Astrocyte of the cerebellum (primary cell): ENCODE measurements at regions not wholly inside any gene's neighbourhood (a gene's known extent, or its start where the extent isn't known, plus 50 kb on each side); places are given as distances from the start of the nearest gene placed in this dataset.

Experiments
- DNase-seq: peaks from one replicate; pipeline ENCODE4 v3.0.0-alpha.2; 2011; ENCODE audit warnings: low read depth
- H3K4me3 ChIP-seq: 2 replicates; pipeline ENCODE4 v1.5.1; 2011; ENCODE audit warnings: mild to moderate bottlenecking, low read depth, low read length, moderate library complexity
- in situ Hi-C: cut with HindIII; loops from 2 replicates; pipeline ENCODE4 v1.10.0; 2017; ENCODE audit warnings: low sequenced_read_pairs
- TF ChIP-seq, protein P1 (sequence below): IDR thresholded peaks from 2 replicates; pipeline ENCODE4 v1.5.1; 2012; ENCODE audit warnings: low read length, low read depth, moderate library complexity, mild to moderate bottlenecking; ENCODE audit errors: missing control alignments

DNA sequence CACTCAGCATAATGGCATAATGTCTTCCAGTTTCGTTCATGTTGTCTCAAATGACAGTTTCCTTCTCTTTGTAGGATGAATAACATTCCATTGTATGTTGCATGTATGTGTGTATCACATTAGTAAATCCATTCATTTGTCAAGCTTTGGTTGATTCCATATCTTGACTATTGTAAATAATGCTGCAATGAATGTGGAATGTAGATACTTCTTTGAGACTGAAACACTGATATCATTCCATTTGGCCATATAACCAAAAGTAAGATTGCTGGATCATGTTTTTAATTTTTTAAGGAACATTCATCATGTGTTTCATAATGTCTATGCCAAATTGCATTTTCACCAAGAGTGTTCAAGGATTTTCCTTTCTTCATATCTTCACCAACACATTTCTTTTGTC, 1711.4 kb upstream of the PIK3C3 start:
- H3K4me3 ChIP-seq, result no peak overlapping the region
- TF ChIP-seq, protein P1, sequence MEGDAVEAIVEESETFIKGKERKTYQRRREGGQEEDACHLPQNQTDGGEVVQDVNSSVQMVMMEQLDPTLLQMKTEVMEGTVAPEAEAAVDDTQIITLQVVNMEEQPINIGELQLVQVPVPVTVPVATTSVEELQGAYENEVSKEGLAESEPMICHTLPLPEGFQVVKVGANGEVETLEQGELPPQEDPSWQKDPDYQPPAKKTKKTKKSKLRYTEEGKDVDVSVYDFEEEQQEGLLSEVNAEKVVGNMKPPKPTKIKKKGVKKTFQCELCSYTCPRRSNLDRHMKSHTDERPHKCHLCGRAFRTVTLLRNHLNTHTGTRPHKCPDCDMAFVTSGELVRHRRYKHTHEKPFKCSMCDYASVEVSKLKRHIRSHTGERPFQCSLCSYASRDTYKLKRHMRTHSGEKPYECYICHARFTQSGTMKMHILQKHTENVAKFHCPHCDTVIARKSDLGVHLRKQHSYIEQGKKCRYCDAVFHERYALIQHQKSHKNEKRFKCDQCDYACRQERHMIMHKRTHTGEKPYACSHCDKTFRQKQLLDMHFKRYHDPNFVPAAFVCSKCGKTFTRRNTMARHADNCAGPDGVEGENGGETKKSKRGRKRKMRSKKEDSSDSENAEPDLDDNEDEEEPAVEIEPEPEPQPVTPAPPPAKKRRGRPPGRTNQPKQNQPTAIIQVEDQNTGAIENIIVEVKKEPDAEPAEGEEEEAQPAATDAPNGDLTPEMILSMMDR, result no peak
- in situ Hi-C loops, result no loop called here
- DNase-seq, result no peak

DNA sequence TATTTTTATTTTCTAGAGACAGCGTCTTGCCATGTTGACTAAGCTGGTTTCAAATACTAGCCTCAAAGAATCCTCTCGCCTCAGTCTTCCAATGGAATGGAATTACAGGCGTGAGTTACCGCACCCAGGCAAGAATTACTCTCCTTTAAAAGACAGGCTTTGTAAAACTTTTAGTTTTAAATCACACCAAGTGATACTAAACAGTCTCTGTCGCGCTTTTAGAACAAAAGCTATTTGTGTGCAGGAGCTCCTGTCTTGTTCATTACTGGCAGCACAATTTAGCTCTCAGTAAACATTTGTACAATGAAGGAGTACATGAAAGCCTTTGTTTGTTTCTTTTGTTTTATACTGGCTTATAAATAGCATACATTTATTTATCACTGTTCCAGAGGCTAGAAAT, 1719.2 kb upstream of the PIK3C3 start:
- TF ChIP-seq, protein P1, result no peak
- H3K4me3 ChIP-seq, result no peak overlapping the region
- in situ Hi-C loops, result no loop called here
- no peak for DNase-seq

DNA sequence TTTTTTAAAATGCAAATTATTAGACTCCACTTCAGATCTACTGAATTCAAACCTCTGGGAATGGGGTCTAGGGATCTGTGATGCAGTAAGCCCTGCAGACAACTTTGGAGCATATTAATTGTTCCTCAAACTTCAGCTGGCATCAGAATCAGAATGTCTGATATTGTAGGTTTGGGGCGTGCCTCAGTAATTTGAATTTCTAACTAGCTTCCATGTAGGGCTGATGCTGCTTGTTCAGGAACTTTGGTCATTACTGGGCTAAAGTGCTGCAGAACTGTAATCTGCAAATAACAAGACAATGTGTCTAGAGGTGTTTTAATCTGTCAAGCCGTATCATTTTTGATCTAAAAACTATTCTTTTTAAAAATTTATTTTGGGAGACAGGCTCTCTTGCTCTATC, 1719.7 kb upstream of the PIK3C3 start:
- TF ChIP-seq, protein P1, result no peak
- in situ Hi-C loops, result no loop called here
- H3K4me3 ChIP-seq, result no peak overlapping the region
- no peak for DNase-seq

DNA sequence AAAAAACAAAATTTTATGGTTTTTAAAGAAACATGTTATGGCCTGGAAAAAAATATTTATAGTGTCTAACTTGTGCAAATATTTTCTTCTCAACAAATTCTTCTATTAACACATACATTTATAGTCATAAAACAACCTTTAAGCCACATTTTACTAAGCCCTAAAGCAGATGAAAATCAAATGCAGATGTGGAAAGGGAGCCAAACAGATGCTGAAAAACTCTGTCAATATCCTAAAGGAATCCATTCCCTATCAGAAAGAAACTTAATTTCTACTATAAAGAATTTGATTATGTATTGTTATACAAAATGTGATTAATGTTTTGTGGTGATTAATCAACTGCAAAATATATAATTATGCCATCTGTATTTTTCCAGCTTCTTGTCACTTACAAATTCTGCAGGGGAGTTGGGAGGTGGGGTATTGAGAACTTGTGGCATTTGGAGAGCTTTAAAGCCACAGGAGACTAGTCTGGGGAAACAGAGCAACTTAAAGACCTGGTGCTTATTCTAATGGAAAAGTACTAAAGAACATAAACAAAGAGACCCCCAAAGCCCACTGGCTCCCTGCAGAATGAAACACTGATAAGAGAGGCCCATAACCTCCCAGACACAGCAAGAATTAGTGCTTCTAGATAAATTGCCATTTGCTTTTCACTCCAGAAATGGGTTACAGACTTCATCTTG, 1721.0 kb upstream of the PIK3C3 start:
- TF ChIP-seq, protein P1, result no peak
- H3K4me3 ChIP-seq, result no peak overlapping the region
- in situ Hi-C loops, result no loop called here

GRCh38 chr18:40222776-40223175, 1732.3 kb upstream of the PIK3C3 start:
- TF ChIP-seq, protein P1, result no peak
- H3K4me3 ChIP-seq, result no peak overlapping the region
- peak; percentile 13 for DNase-seq
- in situ Hi-C loops, result no loop called here

More for the DNA sequence above, 1721.0 kb upstream of the PIK3C3 start:
- DNase-seq, result no peak

GRCh38 chr18:40216856-40217255, 1738.2 kb upstream of the PIK3C3 start:
- TF ChIP-seq, protein P1, result no peak
- no peak overlapping the region for H3K4me3 ChIP-seq
- no peak for DNase-seq
- in situ Hi-C loops, result no loop called here

DNA sequence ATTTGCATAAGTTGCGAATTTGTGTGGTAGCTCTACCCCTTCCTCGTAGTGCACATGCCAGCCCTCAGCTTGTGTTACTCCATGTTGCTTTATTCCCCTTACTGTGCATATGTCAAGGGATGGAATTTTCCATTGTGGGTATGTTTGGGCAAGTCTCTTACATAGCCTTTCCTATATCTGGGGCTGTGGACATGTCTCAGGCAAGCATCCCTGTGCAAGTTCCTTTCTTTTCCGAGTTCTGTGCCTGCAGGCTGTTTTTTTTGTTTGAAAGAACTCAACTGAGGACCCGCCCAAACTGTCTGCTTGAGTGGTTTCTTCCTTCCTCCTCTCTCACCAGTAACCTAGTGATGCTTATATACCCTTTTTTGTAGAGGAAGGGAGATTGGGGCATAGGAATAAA, 1739.1 kb upstream of the PIK3C3 start:
- no peak for DNase-seq
- no peak overlapping the region for H3K4me3 ChIP-seq
- in situ Hi-C loops, result no loop called here
- TF ChIP-seq, protein P1, result no peak
